ENCODE measurements at regions not wholly inside any gene's neighbourhood (a gene's known extent, or its start where the extent isn't known, plus 50 kb on each side); places are given as distances from the start of the nearest gene placed in this dataset.

DNA sequence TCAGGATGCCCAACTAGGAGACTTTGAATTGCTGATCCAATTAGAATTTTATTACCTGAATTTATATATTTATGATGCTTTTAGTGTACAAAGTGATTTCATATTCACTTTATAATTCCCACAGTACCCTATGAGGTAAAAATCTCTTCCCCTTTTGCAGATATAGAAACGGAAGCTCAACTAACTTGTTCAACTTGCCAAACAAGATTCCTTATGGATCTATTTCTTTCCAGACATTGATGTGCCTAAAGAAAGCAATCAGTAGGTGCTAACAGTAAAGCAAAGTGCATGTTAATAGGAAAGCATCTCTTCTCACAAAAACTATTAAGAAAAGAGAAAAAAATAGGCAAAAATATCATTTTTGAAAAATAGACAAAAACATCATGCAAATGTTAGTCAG is 65.9 kb upstream of the PPP1R12A start:
- TF ChIP-seq, protein P1, sequence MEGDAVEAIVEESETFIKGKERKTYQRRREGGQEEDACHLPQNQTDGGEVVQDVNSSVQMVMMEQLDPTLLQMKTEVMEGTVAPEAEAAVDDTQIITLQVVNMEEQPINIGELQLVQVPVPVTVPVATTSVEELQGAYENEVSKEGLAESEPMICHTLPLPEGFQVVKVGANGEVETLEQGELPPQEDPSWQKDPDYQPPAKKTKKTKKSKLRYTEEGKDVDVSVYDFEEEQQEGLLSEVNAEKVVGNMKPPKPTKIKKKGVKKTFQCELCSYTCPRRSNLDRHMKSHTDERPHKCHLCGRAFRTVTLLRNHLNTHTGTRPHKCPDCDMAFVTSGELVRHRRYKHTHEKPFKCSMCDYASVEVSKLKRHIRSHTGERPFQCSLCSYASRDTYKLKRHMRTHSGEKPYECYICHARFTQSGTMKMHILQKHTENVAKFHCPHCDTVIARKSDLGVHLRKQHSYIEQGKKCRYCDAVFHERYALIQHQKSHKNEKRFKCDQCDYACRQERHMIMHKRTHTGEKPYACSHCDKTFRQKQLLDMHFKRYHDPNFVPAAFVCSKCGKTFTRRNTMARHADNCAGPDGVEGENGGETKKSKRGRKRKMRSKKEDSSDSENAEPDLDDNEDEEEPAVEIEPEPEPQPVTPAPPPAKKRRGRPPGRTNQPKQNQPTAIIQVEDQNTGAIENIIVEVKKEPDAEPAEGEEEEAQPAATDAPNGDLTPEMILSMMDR (IDR thresholded peaks at IDR 0.05 in 4 of 5, conservative IDR thresholded peaks at IDR 0.05 in 1 of 5): no peak
- TF ChIP-seq POLR2A (IDR thresholded peaks at IDR 0.05): no peak

Data from gastrocnemius medialis (tissue), 4 donors.